HG03469 (cell line): ENCODE measurements at regions not wholly inside any gene's neighbourhood (a gene's known extent, or its start where the extent isn't known, plus 50 kb on each side); places are given as distances from the start of the nearest gene placed in this dataset.

Experiments
- ATAC-seq: cut with Tn5 transposase; IDR thresholded peaks from one replicate; pipeline ENCODE4 v1.9.1; 2021; ENCODE audit warnings: mild to moderate bottlenecking, moderate library complexity, moderate number of reproducible peaks; ENCODE audit not compliant: unreplicated experiment

- no peak for ATAC-seq
Observed at GRCh38 chr1:240014051-240014450, 77.6 kb upstream of the FMN2 start.

DNA sequence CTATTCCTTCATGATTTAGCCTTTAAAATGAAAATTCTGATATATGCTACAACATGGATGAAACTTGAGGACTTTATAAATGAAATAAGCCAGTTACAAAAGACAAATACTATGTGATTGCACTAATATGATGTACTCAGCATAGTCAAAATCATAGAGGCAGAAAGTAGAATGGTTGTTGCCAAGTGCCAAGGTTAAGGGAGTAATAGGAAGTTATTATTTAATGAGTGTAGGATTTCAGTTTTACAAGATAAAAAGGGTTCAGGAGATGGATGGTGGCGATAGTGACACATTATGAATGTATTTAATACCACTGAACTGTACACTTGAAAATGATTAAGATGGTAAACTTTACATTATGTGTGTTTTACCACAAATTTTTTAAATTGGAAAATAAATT is 73.1 kb upstream of the FMN2 start:
- ATAC-seq = no peak

DNA sequence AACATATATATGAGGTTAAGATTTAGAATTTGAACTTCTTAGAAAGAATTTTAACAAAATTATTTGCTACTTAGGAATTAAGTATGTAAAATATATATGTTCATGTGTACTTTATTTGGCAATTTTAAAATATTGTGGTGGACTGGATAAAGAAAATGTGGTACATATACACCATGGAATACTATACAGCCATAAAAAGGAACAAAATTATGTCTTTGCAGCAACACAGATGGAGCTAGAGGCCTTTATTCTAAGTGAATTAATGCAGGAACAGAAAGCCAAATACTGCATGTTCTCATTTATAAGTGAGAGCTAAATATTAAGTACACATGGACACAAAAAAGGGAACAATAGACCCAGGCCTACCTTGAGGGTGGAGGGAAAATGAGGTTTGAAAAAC is 72.2 kb upstream of the FMN2 start:
- no peak for ATAC-seq

DNA sequence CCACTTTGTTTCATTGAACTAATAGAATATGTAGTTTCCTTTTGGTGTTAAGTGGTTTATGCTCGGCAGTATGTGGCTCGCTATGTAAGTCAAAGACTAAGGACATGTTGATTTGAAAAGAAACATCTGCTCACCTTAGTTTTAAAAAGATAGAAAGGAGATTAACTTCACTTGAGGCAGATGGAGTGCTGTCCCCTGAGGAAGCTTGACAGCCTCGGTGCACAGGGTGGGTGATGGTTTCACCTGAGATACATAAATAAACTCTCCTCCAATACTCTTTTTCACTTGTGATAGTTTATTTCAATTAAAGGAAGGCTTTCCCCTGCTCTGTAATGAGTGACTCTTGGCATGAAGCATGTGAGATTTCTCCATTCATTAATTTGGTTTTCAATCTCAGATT is 70.8 kb upstream of the FMN2 start:
- no peak for ATAC-seq

DNA sequence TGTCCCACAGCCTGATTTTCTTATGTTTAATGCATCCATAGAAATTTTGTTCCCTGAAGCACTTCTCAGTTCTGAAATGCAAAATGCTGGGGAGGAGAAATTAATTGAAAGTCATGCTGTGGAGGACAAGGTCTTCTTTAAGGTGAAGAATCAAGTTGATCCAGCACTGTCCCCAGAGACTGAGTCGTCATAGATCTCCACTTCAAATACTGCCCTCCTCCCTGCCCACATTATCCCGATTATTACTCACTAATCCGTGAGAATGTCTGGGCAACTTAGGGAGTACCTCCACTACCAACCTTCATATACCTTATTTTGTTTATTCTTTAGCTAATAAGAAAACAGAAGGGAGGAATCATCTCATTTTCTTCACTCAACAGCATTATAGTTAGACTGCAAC is 70.0 kb upstream of the FMN2 start:
- no peak for ATAC-seq

DNA sequence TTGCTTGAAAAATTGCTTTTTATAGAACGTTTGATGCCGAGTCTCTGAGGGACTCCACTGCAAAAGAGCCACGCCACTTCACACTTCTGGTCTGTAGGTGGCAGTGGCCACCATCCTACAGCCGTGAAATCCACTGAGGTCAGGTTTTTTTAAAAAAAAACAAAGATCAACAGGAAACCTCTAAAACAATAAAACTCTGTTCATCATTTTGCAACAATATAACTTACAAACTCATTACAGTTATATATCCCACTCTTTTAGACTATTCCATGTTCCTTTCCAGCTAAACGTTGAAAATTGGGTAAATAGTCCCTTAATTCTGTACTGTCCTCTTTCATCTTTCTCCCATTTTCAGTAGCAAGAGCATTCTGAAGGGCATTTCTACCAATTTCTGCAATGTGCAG is 64.6 kb upstream of the FMN2 start:
- peak; percentile 75 for ATAC-seq

GRCh38 chr1:240029418-240029817 is 62.3 kb upstream of the FMN2 start:
- no peak for ATAC-seq

- ATAC-seq = no peak
Observed at GRCh38 chr1:240030236-240030635, 61.4 kb upstream of the FMN2 start.

DNA sequence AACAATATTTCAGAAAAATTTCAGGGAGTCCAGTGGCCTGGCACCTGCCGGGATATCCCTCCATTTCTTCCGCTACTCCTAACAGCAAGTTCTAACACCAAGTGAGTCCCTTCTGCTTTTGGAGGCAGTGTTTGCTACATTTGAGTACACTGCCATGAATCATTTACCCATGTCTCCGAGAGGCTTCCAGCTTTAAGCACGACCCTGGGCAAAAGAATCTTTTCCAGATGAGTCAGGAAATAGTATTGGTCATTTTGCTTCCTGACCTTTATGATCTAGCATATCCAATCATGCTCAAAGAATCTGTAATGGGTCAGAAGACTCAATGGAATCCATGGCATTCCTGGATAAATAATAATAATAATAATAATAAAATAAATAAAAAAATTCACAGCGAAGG is 60.7 kb upstream of the FMN2 start:
- ATAC-seq = no peak

DNA sequence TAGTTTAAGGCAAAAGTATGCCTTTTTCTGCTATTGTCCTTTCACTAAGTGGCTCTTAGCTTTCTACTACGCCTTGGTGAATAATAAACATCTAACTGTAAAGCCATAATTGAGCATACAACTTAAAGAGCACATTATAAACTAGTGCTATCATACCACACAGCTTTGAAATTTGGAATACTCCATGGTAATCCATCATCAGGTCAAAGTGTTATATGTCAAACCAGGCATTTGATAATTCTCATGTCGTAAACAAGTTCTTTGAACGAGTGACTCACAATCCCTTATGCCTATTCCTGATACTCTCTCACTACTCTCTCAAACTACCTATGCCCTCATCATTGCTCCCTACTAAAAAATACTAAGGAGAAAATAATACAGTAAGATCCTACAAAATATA is 60.3 kb upstream of the FMN2 start:
- ATAC-seq = no peak

GRCh38 chr1:240033406-240033805 is 58.3 kb upstream of the FMN2 start:
- no peak for ATAC-seq

GRCh38 chr1:240036526-240036925 is 55.2 kb upstream of the FMN2 start:
- ATAC-seq = no peak
